HCT116 (cell line): ENCODE measurements at regions not wholly inside any gene's neighbourhood (a gene's known extent, or its start where the extent isn't known, plus 50 kb on each side); places are given as distances from the start of the nearest gene placed in this dataset.

Source experiments
- ATAC-seq: fragments of 200-7000 bp; cut with Tn5 transposase; 2 replicates; pipeline ENCODE4 v1.9.1; 2020; ENCODE audit warnings: mild to moderate bottlenecking, moderate library complexity
- BruUV-seq: library from RNA; stranded (reverse); fragments of 400-500 nt; replicated peaks from 2 replicates; lab custom pipeline; 2021; lab: Mats Ljungman, UMichigan
- CTCF ChIA-PET: fragments of 300-600 bp; sonication (Branson Sonifier 250); formaldehyde crosslinking; loops from one replicate; lab custom pipeline; 2021; ENCODE audit warnings: antibody characterized with exemption; lab: Charles Lee
- POLR2A ChIA-PET: fragments of 300-600, 350-600 bp; sonication (Branson Sonifier 250); formaldehyde crosslinking; loops from one replicate; lab custom pipeline; 2021; ENCODE audit warnings: antibody characterized with exemption; lab: Charles Lee
- RAD21 ChIA-PET, 2 experiments: fragments of 300-600 bp; sonication (Branson Sonifier 250); formaldehyde crosslinking; loops; one replicate each; lab custom pipeline; 2023; ENCODE audit warnings: low total read pairs in 2 of 2; ENCODE audit not compliant: uncharacterized antibody in 2 of 2, unreplicated experiment in 2 of 2, low non-redundant PET in 1 of 2; lab: Charles Lee
- DNase-seq: peaks from one replicate; pipeline ENCODE4 v3.0.0-alpha.2; 2010; ENCODE audit warnings: low read depth, low spot score
- H2AFZ ChIP-seq: fragments of 200-600 bp; shearing (Covaris generic), sonication (generic); 2 replicates; pipeline ENCODE4 v1.6.1; 2017; ENCODE audit warnings: low read depth, mixed run types, mixed read lengths, antibody characterized with exemption, low read length; ENCODE audit not compliant: poor library complexity, severe bottlenecking
- H3K27ac ChIP-seq: 2 replicates; pipeline ENCODE4 v1.5.1; 2012; ENCODE audit warnings: low read depth, low read length
- H3K27me3 ChIP-seq: fragments of 200-600 bp; sonication (generic); 2 replicates; pipeline ENCODE4 v1.6.1; 2016; ENCODE audit warnings: mixed run types, low read length, mixed read lengths; ENCODE audit not compliant: insufficient read depth
- H3K36me3 ChIP-seq, 2 experiments: fragments of 200-500 bp in 1 of 2; fragments of 200-600 bp in 1 of 2; sonication (Bioruptor generic) in 1 of 2; sonication (generic) in 1 of 2; 2 replicates each; pipeline versions ENCODE4 v1.5.1 to v1.6.1; 2014 to 2016; ENCODE audit warnings: low read length in 2 of 2, inconsistent platforms in 1 of 2, mixed read lengths in 1 of 2, mixed run types in 1 of 2; ENCODE audit not compliant: insufficient read depth in 2 of 2, control insufficient read depth in 1 of 2
- H3K4me1 ChIP-seq, 2 experiments: fragments of 200-600 bp in 1 of 2; sonication (generic) in 1 of 2; 2 replicates each; pipeline versions ENCODE4 v1.5.1 to v1.6.1; 2012 to 2017; ENCODE audit warnings: low read length in 2 of 2, inconsistent platforms in 1 of 2, mild to moderate bottlenecking in 1 of 2, mixed read lengths in 1 of 2, mixed run types in 1 of 2, moderate library complexity in 1 of 2; ENCODE audit not compliant: insufficient read depth in 2 of 2, control insufficient read depth in 1 of 2
- H3K4me2 ChIP-seq: fragments of 200-600 bp; sonication (generic); 2 replicates; pipeline ENCODE4 v1.6.1; 2017; ENCODE audit warnings: mixed run types, low read length, mixed read lengths
- H3K4me3 ChIP-seq, 2 experiments: fragments of 200-600 bp in 1 of 2; sonication (generic) in 1 of 2; replicated peaks in 1 of 2; 2 replicates each; pipeline ENCODE4 v1.5.1; 2011 to 2016; ENCODE audit warnings: low read length in 2 of 2, control low read depth in 1 of 2, low read depth in 1 of 2, mild to moderate bottlenecking in 1 of 2, mixed read lengths in 1 of 2, mixed run types in 1 of 2
- H3K79me2 ChIP-seq: fragments of 200-600 bp; sonication (generic); 2 replicates; pipeline ENCODE4 v1.6.1; 2017; ENCODE audit warnings: mild to moderate bottlenecking, mixed run types, low read length, moderate library complexity, mixed read lengths; ENCODE audit not compliant: insufficient read depth
- H3K9ac ChIP-seq: fragments of 200-600 bp; sonication (generic); 2 replicates; pipeline ENCODE4 v1.6.1; 2016; ENCODE audit warnings: low read length, mixed read lengths
- H3K9me2 ChIP-seq: fragments of 200-600 bp; sonication (generic), shearing (Covaris generic); 2 replicates; pipeline ENCODE4 v1.6.1; 2017; ENCODE audit warnings: mixed run types, mild to moderate bottlenecking, moderate library complexity; ENCODE audit not compliant: insufficient read depth
- H3K9me3 ChIP-seq, 2 experiments: fragments of 200-500 bp in 1 of 2; fragments of 200-600 bp in 1 of 2; sonication (Bioruptor generic) in 1 of 2; sonication (generic) in 1 of 2; 2 replicates each; pipeline ENCODE4 v1.6.1; 2014 to 2017; ENCODE audit warnings: low read length in 2 of 2, mixed read lengths in 2 of 2, inconsistent platforms in 1 of 2, low read depth in 1 of 2, mild to moderate bottlenecking in 1 of 2, mixed run types in 1 of 2, moderate library complexity in 1 of 2; ENCODE audit not compliant: control insufficient read depth in 1 of 2, insufficient read depth in 1 of 2
- H4K20me1 ChIP-seq: fragments of 200-600 bp; sonication (generic), shearing (Covaris generic); 2 replicates; pipeline ENCODE4 v1.6.1; 2017; ENCODE audit warnings: mixed run types, mild to moderate bottlenecking, moderate library complexity; ENCODE audit not compliant: insufficient read depth
- CEBPB ChIP-seq: IDR thresholded peaks from 2 replicates; pipeline ENCODE4 v1.6.1; 2012; ENCODE audit warnings: low read depth
- EGR1 ChIP-seq: IDR thresholded peaks from 2 replicates; pipeline ENCODE4 v1.6.1; 2012; ENCODE audit warnings: low read depth
- ELF1 ChIP-seq: IDR thresholded peaks from 2 replicates; pipeline ENCODE4 v1.6.1; 2012; ENCODE audit warnings: low read depth, borderline replicate concordance
- EZH2 ChIP-seq: fragments of 200-600 bp; sonication (generic); IDR thresholded peaks from 2 replicates; pipeline ENCODE4 v1.6.1; 2017; ENCODE audit warnings: antibody characterized with exemption, mixed run types
- EZH2phosphoT487 ChIP-seq: fragments of 200-600 bp; IDR thresholded peaks from 2 replicates; pipeline ENCODE4 v1.6.1; 2018; ENCODE audit warnings: antibody characterized with exemption, borderline replicate concordance
- JUND ChIP-seq: IDR thresholded peaks from 2 replicates; pipeline ENCODE4 v1.6.1; 2012
- POLR2A ChIP-seq: IDR thresholded peaks from 2 replicates; pipeline ENCODE4 v1.7.0; 2011; ENCODE audit warnings: borderline replicate concordance; ENCODE audit not compliant: insufficient read depth, insufficient read length; ENCODE audit errors: extremely low read depth
- POLR2AphosphoS5 ChIP-seq: IDR thresholded peaks from 2 replicates; pipeline ENCODE4 v1.6.1; 2011; ENCODE audit warnings: mild to moderate bottlenecking, low read depth, low read length, moderate library complexity
- RAD21 ChIP-seq: IDR thresholded peaks from 2 replicates; pipeline ENCODE4 v1.6.1; 2012; ENCODE audit warnings: low read depth, mild to moderate bottlenecking
- SIN3A ChIP-seq: IDR thresholded peaks from 2 replicates; pipeline ENCODE4 v1.6.1; 2012; ENCODE audit warnings: low read depth
- TCF7L2 ChIP-seq: IDR thresholded peaks from 2 replicates; pipeline ENCODE4 v1.7.0; 2011; ENCODE audit warnings: borderline replicate concordance, inconsistent platforms; ENCODE audit not compliant: insufficient read depth, insufficient read length; ENCODE audit errors: extremely low read depth
- YY1 ChIP-seq: IDR thresholded peaks from 2 replicates; pipeline ENCODE4 v1.6.1; 2011; ENCODE audit warnings: low read length, low read depth, moderate library complexity, mild to moderate bottlenecking; ENCODE audit not compliant: insufficient replicate concordance; ENCODE audit errors: extremely low read depth
- ZFX ChIP-seq: fragments of 450-650 bp; IDR thresholded peaks from 2 replicates; pipeline ENCODE4 v1.6.1; 2017
- intact Hi-C: fragments of 100-400 bp; cut with micrococcal nuclease; formaldehyde crosslinking; loops from 2 replicates; pipeline ENCODE4 v1.10.0; 2022
- TF ChIP-seq, protein P1 (sequence below): IDR thresholded peaks from 2 replicates; pipeline ENCODE4 v1.6.1; 2012
- TF ChIP-seq, protein P2 (sequence below): IDR thresholded peaks from 2 replicates; pipeline ENCODE4 v1.6.1; 2011; ENCODE audit warnings: mild to moderate bottlenecking, low read length, moderate library complexity; ENCODE audit not compliant: insufficient replicate concordance; ENCODE audit errors: extremely low read depth
- TF ChIP-seq, protein P3 (sequence below): IDR thresholded peaks from 2 replicates; pipeline ENCODE4 v1.6.1; 2012
- TF ChIP-seq, protein P4 (sequence below): IDR thresholded peaks from 2 replicates; pipeline ENCODE4 v1.6.1; 2012; ENCODE audit warnings: low read depth

DNA sequence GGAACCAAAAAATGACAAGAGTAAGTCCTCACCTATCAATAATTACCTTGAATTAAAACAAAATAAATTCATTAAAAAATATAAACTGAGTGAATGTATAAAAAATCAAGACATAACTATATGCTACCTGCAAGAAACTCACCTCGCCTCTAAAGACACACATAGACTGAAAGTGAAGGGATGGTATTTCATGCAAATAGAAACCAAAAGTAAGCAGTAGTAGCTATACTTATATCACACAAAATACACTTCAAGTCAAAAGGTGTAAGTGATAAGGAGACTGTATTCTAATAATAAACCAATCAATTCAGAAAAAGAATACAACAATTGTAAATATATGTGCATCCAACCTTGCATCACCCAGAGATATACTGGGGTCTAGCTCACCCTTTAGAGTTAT, 332.6 kb downstream of the SH2D4B start:
- Histone ChIP-seq H3K9me3 (no peaks in the 10 kb centered on the region), H3K27ac (no peak overlapping the region), H4K20me1 (no peaks in the 10 kb centered on the region), H3K36me3 (no peaks in the 10 kb centered on the region), H3K9ac (no peak overlapping the region), H3K4me1 (no peaks in the 10 kb centered on the region), H2AFZ (no peak overlapping the region), H3K79me2 (no peaks in the 10 kb centered on the region), H3K4me2 (no peak overlapping the region), H3K9me2 (no peaks in the 10 kb centered on the region), H3K4me3 (no peak overlapping the region), H3K27me3 (no peaks in the 10 kb centered on the region)
- ATAC-seq = no peak
- TF ChIP-seq JUND = no peak
- no TSS peak for BruUV-seq
- ChIA-PET CTCF (no interaction called here), POLR2A (no interaction called here), RAD21 (no interaction called here)
- intact Hi-C loops = loop anchor here (2.0 kb wide), 1 partner anchor 19 kb away; no protein-coding TSS in a partner anchor
- no peak for DNase-seq

DNA sequence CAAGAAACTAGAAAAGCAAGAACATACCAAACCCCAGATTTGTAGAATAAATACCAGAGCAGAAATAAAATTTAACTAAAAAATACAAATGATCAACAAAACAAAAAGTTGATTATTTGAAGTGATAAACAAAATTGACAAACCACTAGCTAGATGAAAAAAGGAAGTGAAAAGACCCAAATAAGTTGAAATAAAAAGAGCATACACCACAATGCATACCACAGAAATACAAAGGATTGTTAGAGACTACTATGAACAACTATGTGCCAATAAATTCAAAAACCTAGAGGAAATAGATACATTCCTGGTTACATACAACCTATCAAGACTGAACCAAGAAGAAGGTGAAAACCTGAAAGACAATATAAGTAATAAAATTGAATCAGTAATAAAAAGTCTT, 333.4 kb downstream of the SH2D4B start:
- no peak overlapping the region for H3K4me3 ChIP-seq
- ChIA-PET RAD21 (no interaction called here), CTCF (no interaction called here), POLR2A (no interaction called here)
- no peak overlapping the region for H3K4me2 ChIP-seq
- H3K36me3 ChIP-seq = no peaks in the 10 kb centered on the region
- no peak overlapping the region for H2AFZ ChIP-seq
- H3K27ac ChIP-seq = no peak overlapping the region
- BruUV-seq = no TSS peak
- H3K9me3 ChIP-seq = no peaks in the 10 kb centered on the region
- no peak for DNase-seq
- H3K27me3 ChIP-seq = no peaks in the 10 kb centered on the region
- intact Hi-C loops = loop anchor here (2.0 kb wide), 1 partner anchor 20 kb away; no protein-coding TSS in a partner anchor
- H4K20me1 ChIP-seq = no peaks in the 10 kb centered on the region
- no peak for ATAC-seq
- no peaks in the 10 kb centered on the region for H3K9me2 ChIP-seq
- TF ChIP-seq EZH2 = no peak
- no peak for TF ChIP-seq CEBPB
- TF ChIP-seq, protein P1, sequence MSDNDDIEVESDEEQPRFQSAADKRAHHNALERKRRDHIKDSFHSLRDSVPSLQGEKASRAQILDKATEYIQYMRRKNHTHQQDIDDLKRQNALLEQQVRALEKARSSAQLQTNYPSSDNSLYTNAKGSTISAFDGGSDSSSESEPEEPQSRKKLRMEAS = no peak
- TF ChIP-seq, protein P2, sequence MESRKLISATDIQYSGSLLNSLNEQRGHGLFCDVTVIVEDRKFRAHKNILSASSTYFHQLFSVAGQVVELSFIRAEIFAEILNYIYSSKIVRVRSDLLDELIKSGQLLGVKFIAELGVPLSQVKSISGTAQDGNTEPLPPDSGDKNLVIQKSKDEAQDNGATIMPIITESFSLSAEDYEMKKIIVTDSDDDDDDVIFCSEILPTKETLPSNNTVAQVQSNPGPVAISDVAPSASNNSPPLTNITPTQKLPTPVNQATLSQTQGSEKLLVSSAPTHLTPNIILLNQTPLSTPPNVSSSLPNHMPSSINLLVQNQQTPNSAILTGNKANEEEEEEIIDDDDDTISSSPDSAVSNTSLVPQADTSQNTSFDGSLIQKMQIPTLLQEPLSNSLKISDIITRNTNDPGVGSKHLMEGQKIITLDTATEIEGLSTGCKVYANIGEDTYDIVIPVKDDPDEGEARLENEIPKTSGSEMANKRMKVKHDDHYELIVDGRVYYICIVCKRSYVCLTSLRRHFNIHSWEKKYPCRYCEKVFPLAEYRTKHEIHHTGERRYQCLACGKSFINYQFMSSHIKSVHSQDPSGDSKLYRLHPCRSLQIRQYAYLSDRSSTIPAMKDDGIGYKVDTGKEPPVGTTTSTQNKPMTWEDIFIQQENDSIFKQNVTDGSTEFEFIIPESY = no peak
- no peak for TF ChIP-seq ELF1
- TF ChIP-seq SIN3A = no peak
- TF ChIP-seq TCF7L2 = no peak
- TF ChIP-seq RAD21 = no peak
- TF ChIP-seq ZFX = no peak
- TF ChIP-seq EZH2phosphoT487 = no peak
- TF ChIP-seq POLR2AphosphoS5 = no peak
- TF ChIP-seq, protein P3, sequence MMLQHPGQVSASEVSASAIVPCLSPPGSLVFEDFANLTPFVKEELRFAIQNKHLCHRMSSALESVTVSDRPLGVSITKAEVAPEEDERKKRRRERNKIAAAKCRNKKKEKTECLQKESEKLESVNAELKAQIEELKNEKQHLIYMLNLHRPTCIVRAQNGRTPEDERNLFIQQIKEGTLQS = no peak
- TF ChIP-seq, protein P4, sequence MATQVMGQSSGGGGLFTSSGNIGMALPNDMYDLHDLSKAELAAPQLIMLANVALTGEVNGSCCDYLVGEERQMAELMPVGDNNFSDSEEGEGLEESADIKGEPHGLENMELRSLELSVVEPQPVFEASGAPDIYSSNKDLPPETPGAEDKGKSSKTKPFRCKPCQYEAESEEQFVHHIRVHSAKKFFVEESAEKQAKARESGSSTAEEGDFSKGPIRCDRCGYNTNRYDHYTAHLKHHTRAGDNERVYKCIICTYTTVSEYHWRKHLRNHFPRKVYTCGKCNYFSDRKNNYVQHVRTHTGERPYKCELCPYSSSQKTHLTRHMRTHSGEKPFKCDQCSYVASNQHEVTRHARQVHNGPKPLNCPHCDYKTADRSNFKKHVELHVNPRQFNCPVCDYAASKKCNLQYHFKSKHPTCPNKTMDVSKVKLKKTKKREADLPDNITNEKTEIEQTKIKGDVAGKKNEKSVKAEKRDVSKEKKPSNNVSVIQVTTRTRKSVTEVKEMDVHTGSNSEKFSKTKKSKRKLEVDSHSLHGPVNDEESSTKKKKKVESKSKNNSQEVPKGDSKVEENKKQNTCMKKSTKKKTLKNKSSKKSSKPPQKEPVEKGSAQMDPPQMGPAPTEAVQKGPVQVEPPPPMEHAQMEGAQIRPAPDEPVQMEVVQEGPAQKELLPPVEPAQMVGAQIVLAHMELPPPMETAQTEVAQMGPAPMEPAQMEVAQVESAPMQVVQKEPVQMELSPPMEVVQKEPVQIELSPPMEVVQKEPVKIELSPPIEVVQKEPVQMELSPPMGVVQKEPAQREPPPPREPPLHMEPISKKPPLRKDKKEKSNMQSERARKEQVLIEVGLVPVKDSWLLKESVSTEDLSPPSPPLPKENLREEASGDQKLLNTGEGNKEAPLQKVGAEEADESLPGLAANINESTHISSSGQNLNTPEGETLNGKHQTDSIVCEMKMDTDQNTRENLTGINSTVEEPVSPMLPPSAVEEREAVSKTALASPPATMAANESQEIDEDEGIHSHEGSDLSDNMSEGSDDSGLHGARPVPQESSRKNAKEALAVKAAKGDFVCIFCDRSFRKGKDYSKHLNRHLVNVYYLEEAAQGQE = no peak
- no peak for TF ChIP-seq EGR1
- TF ChIP-seq YY1 = no peak
- no peak for TF ChIP-seq POLR2A
- no peaks in the 10 kb centered on the region for H3K4me1 ChIP-seq
- H3K79me2 ChIP-seq = no peaks in the 10 kb centered on the region
- no peak overlapping the region for H3K9ac ChIP-seq
